GM13977 (cell line): ENCODE measurements at regions not wholly inside any gene's neighbourhood (a gene's known extent, or its start where the extent isn't known, plus 50 kb on each side); places are given as distances from the start of the nearest gene placed in this dataset.

Source experiments
- DNase-seq: peaks from one replicate; pipeline ENCODE4 v3.0.0; 2012; ENCODE audit warnings: low spot score
- CTCF ChIP-seq: IDR thresholded peaks from 2 replicates; pipeline ENCODE4 v1.5.1; 2012; ENCODE audit warnings: mild to moderate bottlenecking, control low read depth; ENCODE audit not compliant: insufficient read depth; ENCODE audit errors: extremely low read depth, missing control alignments
- in situ Hi-C: fragments of 300-500 bp; cut with MboI; formaldehyde crosslinking; loops from one replicate; pipeline ENCODE4 v1.12.0; 2022; ENCODE audit warnings: low sequenced_read_pairs, low pct_unique_long_range_greater_than_20kb, mixed read lengths, inconsistent platforms; ENCODE audit not compliant: unreplicated experiment

DNA sequence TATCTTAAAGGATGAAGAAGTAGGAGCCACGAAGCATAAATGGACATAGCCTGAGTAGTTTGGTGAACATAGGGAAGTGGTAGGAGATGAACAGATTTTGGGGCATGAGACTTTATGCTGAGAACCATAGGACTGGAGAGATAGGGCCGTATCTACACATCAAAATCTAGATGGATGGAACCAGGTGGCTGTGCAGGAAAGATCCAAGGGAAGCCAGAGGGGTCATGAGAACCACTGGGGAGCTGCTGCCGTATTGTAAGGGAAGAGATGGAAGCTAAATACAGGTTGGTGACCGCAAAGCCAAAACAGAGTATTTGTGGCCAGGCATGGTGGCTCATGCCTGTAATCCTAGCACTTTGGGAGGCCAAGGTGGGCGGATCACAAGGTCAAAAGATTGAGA, 124.3 kb downstream of the TRIB2 start:
- no peak for TF ChIP-seq CTCF
- DNase-seq: no peak
- in situ Hi-C loops: no loop called here

DNA sequence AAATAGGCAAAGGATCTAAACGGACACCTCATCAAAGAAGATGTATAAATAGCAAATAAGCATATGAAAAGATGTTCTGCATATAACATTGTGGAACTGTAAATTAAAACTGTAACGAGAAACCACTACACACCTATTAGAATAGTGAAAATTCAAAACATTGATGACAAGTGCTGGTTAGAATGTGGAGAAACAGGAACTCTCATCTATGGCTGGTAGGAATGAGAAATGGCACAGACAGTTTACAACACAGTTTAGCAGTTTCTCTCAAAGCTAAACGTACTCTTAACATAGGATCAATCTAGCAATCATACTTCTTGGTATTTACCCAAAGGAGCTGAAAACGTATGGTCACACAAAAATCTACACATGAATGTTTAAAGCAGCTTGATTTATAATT, 126.2 kb downstream of the TRIB2 start:
- no peak for TF ChIP-seq CTCF
- in situ Hi-C loops: no loop called here
- DNase-seq: no peak

- no peak for DNase-seq
- TF ChIP-seq CTCF: no peak
- in situ Hi-C loops: no loop called here
Observed at GRCh38 chr2:12844511-12844910, 127.8 kb downstream of the TRIB2 start.

- DNase-seq: no peak
- in situ Hi-C loops: no loop called here
- no peak for TF ChIP-seq CTCF
Observed at GRCh38 chr2:12847694-12848575, 131.2 kb downstream of the TRIB2 start.

- in situ Hi-C loops: no loop called here
- no peak for TF ChIP-seq CTCF
- no peak for DNase-seq
Observed at GRCh38 chr2:12852135-12852534, 135.4 kb downstream of the TRIB2 start.

GRCh38 chr2:12854001-12854530, 137.3 kb downstream of the TRIB2 start:
- TF ChIP-seq CTCF: no peak
- in situ Hi-C loops: no loop called here
- DNase-seq: no peak

GRCh38 chr2:12855508-12855907, 138.8 kb downstream of the TRIB2 start:
- no peak for DNase-seq
- in situ Hi-C loops: no loop called here
- TF ChIP-seq CTCF: no peak
